ENCODE measurements at regions not wholly inside any gene's neighbourhood (a gene's known extent, or its start where the extent isn't known, plus 50 kb on each side); places are given as distances from the start of the nearest gene placed in this dataset.
A peak's percentile ranks its signal among the peaks of the same experiment; 100 is the strongest.

DNA sequence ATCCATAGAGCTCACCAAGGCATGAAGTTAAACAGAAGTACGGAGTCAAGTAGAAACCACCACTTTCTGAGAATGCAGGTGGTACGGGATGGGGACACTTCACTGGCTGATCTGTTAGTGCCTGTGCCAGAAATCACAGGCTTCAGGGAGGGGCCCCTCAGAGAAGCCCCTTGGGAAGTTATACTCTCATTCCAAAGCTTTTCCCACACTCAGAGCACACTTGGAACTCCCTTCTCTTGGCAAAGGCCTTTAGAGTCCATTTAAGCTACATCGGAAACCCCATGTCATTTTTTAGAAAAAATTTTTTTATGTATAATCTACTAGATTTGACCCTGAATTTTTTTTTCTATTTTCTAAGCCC, 80.7 kb upstream of the WASF3 start:
- no peak for DNase-seq (ENCODE audit: low read depth, low spot score)
- Histone ChIP-seq H3K36me3 (ENCODE audit: insufficient read depth, low read length) (no peaks in the 10 kb centered on the region), H3K4me3 (no peak overlapping the region), H3K9me3 (ENCODE audit: low read depth, low read length) (no peaks in the 10 kb centered on the region), H3K9ac (ENCODE audit: insufficient read length) (no peak overlapping the region), H3K27ac (no peak overlapping the region)
- no peak for TF ChIP-seq POLR2AphosphoS5 (IDR thresholded peaks at IDR 0.05; ENCODE audit: borderline replicate concordance, low read depth, low read length)
- TF ChIP-seq EZH2 (IDR thresholded peaks at IDR 0.05), result no peak
- TF ChIP-seq FOXP2 (optimal IDR thresholded peaks at IDR 0.05; ENCODE audit: control extremely low read depth, extremely low read length, insufficient read depth), result no peak

DNA sequence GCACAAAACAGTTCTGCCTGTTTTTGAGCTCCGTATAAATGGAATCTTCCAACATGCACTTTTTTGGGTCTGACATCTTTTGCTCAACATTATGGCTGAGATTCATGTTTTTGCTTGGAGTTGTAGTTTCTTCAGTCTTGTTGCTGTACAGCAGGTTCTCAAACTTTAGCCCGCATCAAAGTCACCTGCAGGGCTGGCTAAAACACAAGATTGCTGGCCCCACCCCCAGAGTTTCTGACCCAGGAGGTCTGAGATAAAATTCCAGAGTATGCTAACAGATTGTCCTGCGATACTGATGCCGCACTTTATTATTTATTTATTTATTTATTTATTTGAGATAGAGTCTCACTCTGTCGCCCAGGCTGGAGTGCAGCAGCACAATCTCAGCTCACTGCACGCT, 79.8 kb upstream of the WASF3 start:
- H3K9ac ChIP-seq (ENCODE audit: insufficient read length), result no peak overlapping the region
- DNase-seq (ENCODE audit: low read depth, low spot score), result no peak
- H3K27ac ChIP-seq, result no peak overlapping the region
- H3K9me3 ChIP-seq (ENCODE audit: low read depth, low read length), result no peaks in the 10 kb centered on the region
- H3K36me3 ChIP-seq (ENCODE audit: insufficient read depth, low read length), result no peaks in the 10 kb centered on the region
- no peak for TF ChIP-seq POLR2AphosphoS5 (IDR thresholded peaks at IDR 0.05; ENCODE audit: borderline replicate concordance, low read depth, low read length)
- no peak for TF ChIP-seq FOXP2 (optimal IDR thresholded peaks at IDR 0.05; ENCODE audit: control extremely low read depth, extremely low read length, insufficient read depth)
- no peak for TF ChIP-seq EZH2 (IDR thresholded peaks at IDR 0.05)
- H3K4me3 ChIP-seq, result no peak overlapping the region

- no peaks in the 10 kb centered on the region for H3K9me3 ChIP-seq (ENCODE audit: low read depth, low read length)
- H3K4me3 ChIP-seq, result no peak overlapping the region
- no peak for DNase-seq (ENCODE audit: low read depth, low spot score)
- H3K27ac ChIP-seq, result no peak overlapping the region
- TF ChIP-seq EZH2 (IDR thresholded peaks at IDR 0.05) (no peak), FOXP2 (optimal IDR thresholded peaks at IDR 0.05; ENCODE audit: control extremely low read depth, extremely low read length, insufficient read depth) (no peak), POLR2AphosphoS5 (IDR thresholded peaks at IDR 0.05; ENCODE audit: borderline replicate concordance, low read depth, low read length) (no peak)
- H3K9ac ChIP-seq (ENCODE audit: insufficient read length), result no peak overlapping the region
- H3K36me3 ChIP-seq (ENCODE audit: insufficient read depth, low read length), result no peaks in the 10 kb centered on the region
Measured at GRCh38 chr13:26480246-26480855, 77.1 kb upstream of the WASF3 start.

DNA sequence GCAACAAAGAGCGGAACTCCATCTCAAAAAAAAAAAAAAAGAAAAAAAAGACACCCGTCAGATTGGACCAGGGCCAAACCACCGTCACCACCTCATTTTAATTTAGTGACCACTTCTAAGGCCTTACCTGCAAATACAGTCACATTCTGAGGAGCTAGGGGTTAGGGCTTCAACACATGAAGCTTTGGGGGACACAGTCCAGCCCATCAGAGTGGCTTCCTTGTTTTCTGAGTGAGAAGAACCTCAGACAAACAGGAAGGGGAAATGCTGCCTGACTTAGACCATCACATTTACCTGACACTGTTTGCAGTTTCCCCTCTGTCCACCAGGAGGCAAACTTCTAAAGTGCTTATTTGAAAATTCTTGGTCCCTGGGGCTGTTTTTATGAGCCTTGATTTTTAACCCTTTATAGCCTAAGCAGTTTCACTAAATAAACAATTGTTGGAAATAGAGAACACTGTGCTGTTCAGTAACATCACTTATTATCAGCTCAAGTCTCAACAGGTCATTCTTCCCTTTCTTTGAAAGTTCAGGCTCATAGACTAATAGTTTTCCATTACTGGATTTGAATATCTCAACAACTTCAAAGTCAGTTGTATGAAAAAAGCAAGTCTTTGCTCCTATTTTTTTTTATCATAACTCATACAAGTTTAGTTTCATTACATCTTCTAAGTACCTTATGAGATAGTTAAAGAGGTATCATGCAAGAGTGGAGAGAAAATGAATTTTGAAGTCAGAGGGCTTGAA, 74.9 kb upstream of the WASF3 start:
- H3K4me3 ChIP-seq, result no peak overlapping the region
- DNase-seq (ENCODE audit: low read depth, low spot score), result peak; percentile 40

DNA sequence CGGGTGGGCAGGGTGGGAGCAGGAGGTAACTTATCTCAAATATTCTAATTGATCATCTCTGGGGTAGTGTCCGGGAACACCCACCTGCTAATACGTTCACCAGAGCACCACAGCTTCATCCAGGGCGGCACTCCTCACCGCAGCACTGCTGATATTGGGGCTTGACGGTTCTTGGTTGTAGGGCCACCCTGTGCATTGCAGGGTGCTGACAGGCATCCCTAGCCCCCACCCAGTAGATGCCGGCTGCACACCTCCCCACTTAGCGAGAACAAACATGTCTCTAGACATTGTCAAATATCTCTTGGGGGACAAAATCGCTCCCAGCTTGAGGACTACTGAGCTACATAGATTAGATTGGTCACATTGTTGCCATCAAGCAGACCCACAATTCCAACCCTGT, 73.9 kb upstream of the WASF3 start:
- no peak overlapping the region for H3K9ac ChIP-seq (ENCODE audit: insufficient read length)
- TF ChIP-seq EZH2 (IDR thresholded peaks at IDR 0.05) (no peak), POLR2AphosphoS5 (IDR thresholded peaks at IDR 0.05; ENCODE audit: borderline replicate concordance, low read depth, low read length) (no peak), FOXP2 (optimal IDR thresholded peaks at IDR 0.05; ENCODE audit: control extremely low read depth, extremely low read length, insufficient read depth) (no peak)
- no peaks in the 10 kb centered on the region for H3K9me3 ChIP-seq (ENCODE audit: low read depth, low read length)
- DNase-seq (ENCODE audit: low read depth, low spot score), result no peak
- H3K36me3 ChIP-seq (ENCODE audit: insufficient read depth, low read length), result no peaks in the 10 kb centered on the region
- no peak overlapping the region for H3K4me3 ChIP-seq
- H3K27ac ChIP-seq, result no peak overlapping the region

More for the DNA sequence above, 74.9 kb upstream of the WASF3 start:
- TF ChIP-seq POLR2AphosphoS5 (IDR thresholded peaks at IDR 0.05; ENCODE audit: borderline replicate concordance, low read depth, low read length) (no peak), FOXP2 (optimal IDR thresholded peaks at IDR 0.05; ENCODE audit: control extremely low read depth, extremely low read length, insufficient read depth) (no peak), EZH2 (IDR thresholded peaks at IDR 0.05) (no peak)
- H3K9ac ChIP-seq (ENCODE audit: insufficient read length), result no peak overlapping the region
- H3K27ac ChIP-seq, result no peak overlapping the region
- H3K9me3 ChIP-seq (ENCODE audit: low read depth, low read length), result no peaks in the 10 kb centered on the region
- H3K36me3 ChIP-seq (ENCODE audit: insufficient read depth, low read length), result no peaks in the 10 kb centered on the region

DNA sequence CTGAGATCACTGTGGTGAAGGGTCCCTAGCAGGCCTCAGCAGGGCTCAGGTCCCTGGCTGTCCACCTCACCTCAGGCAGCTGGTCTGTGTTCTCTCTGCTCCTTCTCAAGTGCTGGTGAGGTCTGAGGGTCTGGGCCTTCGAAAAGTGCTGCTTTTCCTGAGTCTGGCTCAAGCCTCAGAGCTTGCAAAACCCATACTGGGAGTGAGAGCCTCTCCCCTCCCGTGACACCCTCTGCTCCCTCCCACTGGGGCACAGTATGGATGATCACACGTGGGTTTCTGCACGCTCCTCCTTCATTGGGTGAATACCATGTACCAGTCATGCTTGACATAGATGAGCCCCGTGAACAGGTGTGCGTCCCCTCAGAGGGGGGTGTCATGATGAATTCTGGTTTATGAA, 73.3 kb upstream of the WASF3 start:
- no peak for TF ChIP-seq FOXP2 (optimal IDR thresholded peaks at IDR 0.05; ENCODE audit: control extremely low read depth, extremely low read length, insufficient read depth)
- no peak for TF ChIP-seq EZH2 (IDR thresholded peaks at IDR 0.05)
- no peak for TF ChIP-seq POLR2AphosphoS5 (IDR thresholded peaks at IDR 0.05; ENCODE audit: borderline replicate concordance, low read depth, low read length)
- Histone ChIP-seq H3K4me3 (no peak overlapping the region), H3K36me3 (ENCODE audit: insufficient read depth, low read length) (no peaks in the 10 kb centered on the region), H3K9ac (ENCODE audit: insufficient read length) (no peak overlapping the region), H3K9me3 (ENCODE audit: low read depth, low read length) (no peaks in the 10 kb centered on the region), H3K27ac (no peak overlapping the region)
- DNase-seq (ENCODE audit: low read depth, low spot score), result no peak

GRCh38 chr13:26485288-26485687, 72.2 kb upstream of the WASF3 start:
- H3K9me3 ChIP-seq (ENCODE audit: low read depth, low read length), result no peaks in the 10 kb centered on the region
- no peak for DNase-seq (ENCODE audit: low read depth, low spot score)
- H3K9ac ChIP-seq (ENCODE audit: insufficient read length), result no peak overlapping the region
- no peak overlapping the region for H3K4me3 ChIP-seq
- H3K27ac ChIP-seq, result no peak overlapping the region
- H3K36me3 ChIP-seq (ENCODE audit: insufficient read depth, low read length), result no peaks in the 10 kb centered on the region
- no peak for TF ChIP-seq POLR2AphosphoS5 (IDR thresholded peaks at IDR 0.05; ENCODE audit: borderline replicate concordance, low read depth, low read length)
- no peak for TF ChIP-seq EZH2 (IDR thresholded peaks at IDR 0.05)
- no peak for TF ChIP-seq FOXP2 (optimal IDR thresholded peaks at IDR 0.05; ENCODE audit: control extremely low read depth, extremely low read length, insufficient read depth)

- Histone ChIP-seq H3K27ac (no peak overlapping the region), H3K36me3 (ENCODE audit: insufficient read depth, low read length) (no peaks in the 10 kb centered on the region), H3K9me3 (ENCODE audit: low read depth, low read length) (no peaks in the 10 kb centered on the region), H3K4me3 (no peak overlapping the region), H3K9ac (ENCODE audit: insufficient read length) (no peak overlapping the region)
- DNase-seq (ENCODE audit: low read depth, low spot score), result no peak
- TF ChIP-seq FOXP2 (optimal IDR thresholded peaks at IDR 0.05; ENCODE audit: control extremely low read depth, extremely low read length, insufficient read depth), result no peak
Measured at GRCh38 chr13:26485786-26486185, 71.7 kb upstream of the WASF3 start.

DNA sequence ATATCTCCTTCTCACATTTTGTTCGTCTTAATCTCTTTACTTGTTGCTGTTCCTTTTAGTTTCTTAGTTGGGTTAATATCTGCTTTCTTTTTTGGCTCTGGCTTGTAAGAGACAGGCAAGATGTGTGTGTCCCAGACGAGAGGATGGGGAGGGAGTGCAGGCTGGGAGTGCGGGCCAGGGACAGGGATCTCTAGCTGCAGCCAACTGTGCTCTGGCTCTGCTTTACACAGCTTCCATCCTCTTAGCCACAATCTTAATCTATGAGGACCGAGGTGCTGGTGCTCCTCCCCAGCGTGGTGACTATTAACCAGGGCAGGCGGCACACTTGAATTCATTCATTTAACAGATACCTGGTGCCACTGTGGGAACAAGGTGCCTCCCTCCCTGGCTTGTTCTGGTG, 70.9 kb upstream of the WASF3 start:
- no peak for TF ChIP-seq EZH2 (IDR thresholded peaks at IDR 0.05)
- no peak for TF ChIP-seq POLR2AphosphoS5 (IDR thresholded peaks at IDR 0.05; ENCODE audit: borderline replicate concordance, low read depth, low read length)
- TF ChIP-seq FOXP2 (optimal IDR thresholded peaks at IDR 0.05; ENCODE audit: control extremely low read depth, extremely low read length, insufficient read depth), result no peak
- Histone ChIP-seq H3K9me3 (ENCODE audit: low read depth, low read length) (no peaks in the 10 kb centered on the region), H3K4me3 (no peak overlapping the region), H3K36me3 (ENCODE audit: insufficient read depth, low read length) (no peaks in the 10 kb centered on the region), H3K27ac (no peak overlapping the region), H3K9ac (ENCODE audit: insufficient read length) (no peak overlapping the region)
- DNase-seq (ENCODE audit: low read depth, low spot score), result no peak
